Mammary epithelial cell (primary cell): ENCODE measurements at regions not wholly inside any gene's neighbourhood (a gene's known extent, or its start where the extent isn't known, plus 50 kb on each side); places are given as distances from the start of the nearest gene placed in this dataset.

Source experiments
- EZH2 ChIP-seq: IDR thresholded peaks from 2 replicates; pipeline ENCODE4 v1.6.1; 2012; ENCODE audit warnings: low read length, inconsistent platforms, borderline replicate concordance
- TF ChIP-seq, protein P1 (sequence below), 2 donors: IDR thresholded peaks in 1 of 2; conservative IDR thresholded peaks in 1 of 2; 2 replicates each; pipeline ENCODE4 v1.5.1; 2011 to 2012; ENCODE audit warnings: inconsistent platforms in 2 of 2, low read length in 2 of 2, mild to moderate bottlenecking in 2 of 2, control low read depth in 1 of 2, low read depth in 1 of 2; ENCODE audit not compliant: insufficient read depth in 1 of 2; ENCODE audit errors: extremely low read depth in 1 of 2

DNA sequence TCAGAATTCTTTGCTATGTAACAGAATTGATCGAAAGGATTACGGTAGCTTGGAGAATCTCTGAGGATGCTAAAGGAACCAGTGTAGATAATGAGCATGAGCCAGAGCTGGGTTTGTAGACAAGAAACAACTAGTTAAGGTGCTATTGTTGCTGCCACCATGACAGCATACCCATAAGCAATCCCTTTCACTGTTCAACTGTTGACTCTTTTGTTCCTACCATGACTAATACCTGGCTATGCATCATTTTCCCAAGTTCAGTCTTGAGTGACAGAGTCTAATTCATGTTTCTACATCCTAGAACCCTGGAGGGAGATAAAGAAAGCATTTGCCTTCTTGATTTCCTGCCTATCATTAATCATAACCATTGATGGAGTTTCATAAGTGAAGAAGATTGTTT, 600.3 kb downstream of the OTOL1 start:
- TF ChIP-seq, protein P1, sequence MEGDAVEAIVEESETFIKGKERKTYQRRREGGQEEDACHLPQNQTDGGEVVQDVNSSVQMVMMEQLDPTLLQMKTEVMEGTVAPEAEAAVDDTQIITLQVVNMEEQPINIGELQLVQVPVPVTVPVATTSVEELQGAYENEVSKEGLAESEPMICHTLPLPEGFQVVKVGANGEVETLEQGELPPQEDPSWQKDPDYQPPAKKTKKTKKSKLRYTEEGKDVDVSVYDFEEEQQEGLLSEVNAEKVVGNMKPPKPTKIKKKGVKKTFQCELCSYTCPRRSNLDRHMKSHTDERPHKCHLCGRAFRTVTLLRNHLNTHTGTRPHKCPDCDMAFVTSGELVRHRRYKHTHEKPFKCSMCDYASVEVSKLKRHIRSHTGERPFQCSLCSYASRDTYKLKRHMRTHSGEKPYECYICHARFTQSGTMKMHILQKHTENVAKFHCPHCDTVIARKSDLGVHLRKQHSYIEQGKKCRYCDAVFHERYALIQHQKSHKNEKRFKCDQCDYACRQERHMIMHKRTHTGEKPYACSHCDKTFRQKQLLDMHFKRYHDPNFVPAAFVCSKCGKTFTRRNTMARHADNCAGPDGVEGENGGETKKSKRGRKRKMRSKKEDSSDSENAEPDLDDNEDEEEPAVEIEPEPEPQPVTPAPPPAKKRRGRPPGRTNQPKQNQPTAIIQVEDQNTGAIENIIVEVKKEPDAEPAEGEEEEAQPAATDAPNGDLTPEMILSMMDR (conservative IDR thresholded peaks at IDR 0.05 in 1 of 2, IDR thresholded peaks at IDR 0.05 in 1 of 2; ENCODE audit: extremely low read depth in 1 of 2, insufficient read depth in 1 of 2, low read depth in 1 of 2, low read length in 2 of 2), result no peak
- TF ChIP-seq EZH2, result no peak
